GM12878 (cell line): ENCODE measurements at regions not wholly inside any gene's neighbourhood (a gene's known extent, or its start where the extent isn't known, plus 50 kb on each side); places are given as distances from the start of the nearest gene placed in this dataset.

ENCODE experiments used
- ATAC-seq: fragments of 200-7000 bp; cut with Tn5 transposase; 3 replicates; pipeline ENCODE4 v1.9.1; 2020; ENCODE audit warnings: mild to moderate bottlenecking, moderate library complexity
- BruUV-seq: library from RNA; stranded (reverse); fragments of 400-500 nt; replicated peaks from 2 replicates; lab custom pipeline; 2021; lab: Mats Ljungman, UMichigan
- CTCF ChIA-PET: fragments of 300-600 bp; sonication (Branson Sonifier 250); formaldehyde crosslinking; extraction: SDS; loops from one replicate; lab custom pipeline; 2021; ENCODE audit warnings: inconsistent platforms; lab: Yijun Ruan, JAX
- POLR2A ChIA-PET: fragments of 350-600 bp; formaldehyde crosslinking; extraction: SDS; loops from one replicate; lab custom pipeline; 2021; ENCODE audit warnings: inconsistent platforms; lab: Charles Lee
- RAD21 ChIA-PET: fragments of 300-600 bp; sonication (Branson Sonifier 250); formaldehyde crosslinking; loops from one replicate; lab custom pipeline; 2023; ENCODE audit warnings: antibody characterized with exemption; ENCODE audit not compliant: unreplicated experiment; lab: Charles Lee
- SMC1A ChIA-PET: fragments of 300-600 bp; sonication (Branson Sonifier 250); formaldehyde crosslinking; loops from one replicate; lab custom pipeline; 2023; ENCODE audit not compliant: unreplicated experiment, uncharacterized antibody; lab: Charles Lee
- DNase-seq: peaks from one replicate; pipeline ENCODE4 v3.0.0-alpha.2; 2011; ENCODE audit warnings: low read depth, low spot score
- FAIRE-seq: peaks from 3 replicates; lab custom pipeline; 2011; peaks lifted over from hg19 to GRCh38; lab: Jason Lieb, UNC
- H2AFZ ChIP-seq: 2 replicates; pipeline ENCODE4 v1.6.0; 2011; ENCODE audit warnings: low read depth, low read length, control low read depth; ENCODE audit not compliant: control insufficient read depth
- H3K27ac ChIP-seq: 2 replicates; pipeline ENCODE4 v1.5.1; 2011; ENCODE audit warnings: control low read depth; ENCODE audit not compliant: control insufficient read depth, insufficient read depth
- H3K27me3 ChIP-seq, 2 experiments: replicated peaks in 1 of 2; 2 replicates each; pipeline versions ENCODE4 v1.6.0 to v1.6.1; 2011; ENCODE audit warnings: low read length in 1 of 2; ENCODE audit not compliant: control insufficient read depth in 2 of 2, insufficient read depth in 2 of 2
- H3K36me3 ChIP-seq, 2 experiments: 2 replicates each; pipeline ENCODE4 v1.5.1; 2011; ENCODE audit warnings: low read length in 1 of 2; ENCODE audit not compliant: control insufficient read depth in 2 of 2, insufficient read depth in 2 of 2
- H3K4me1 ChIP-seq: 2 replicates; pipeline ENCODE4 v1.6.1; 2011; ENCODE audit warnings: mild to moderate bottlenecking, low read length, moderate library complexity, mixed read lengths; ENCODE audit not compliant: control insufficient read depth, insufficient read depth
- H3K4me2 ChIP-seq: 2 replicates; pipeline ENCODE4 v1.6.0; 2011; ENCODE audit warnings: control low read depth; ENCODE audit not compliant: control insufficient read depth, insufficient read depth
- H3K4me3 ChIP-seq: fragments of 200-600 bp; sonication (generic); 2 replicates; pipeline ENCODE4 v1.5.1; 2016
- H3K79me2 ChIP-seq: 2 replicates; pipeline ENCODE4 v1.6.0; 2011; ENCODE audit warnings: low read length; ENCODE audit not compliant: control insufficient read depth, insufficient read depth
- H3K9ac ChIP-seq: 2 replicates; pipeline ENCODE4 v1.8.0; 2011; ENCODE audit warnings: low read length, control low read depth, mixed read lengths; ENCODE audit not compliant: control insufficient read depth, insufficient read depth
- H3K9me3 ChIP-seq: replicated peaks from 3 replicates; pipeline ENCODE4 v1.5.1; 2011; ENCODE audit warnings: mild to moderate bottlenecking, low read length; ENCODE audit not compliant: control insufficient read depth, insufficient read depth
- H4K20me1 ChIP-seq: 2 replicates; pipeline ENCODE4 v1.6.0; 2011; ENCODE audit not compliant: control insufficient read depth, insufficient read depth
- ATF3 ChIP-seq: IDR thresholded peaks from 2 replicates; pipeline ENCODE4 v1.6.1; 2011; ENCODE audit warnings: low read depth, mild to moderate bottlenecking, low read length, moderate library complexity, borderline replicate concordance; ENCODE audit errors: extremely low read depth
- CBX3 ChIP-seq: fragments of 200-600 bp; sonication (generic); IDR thresholded peaks from 2 replicates; pipeline ENCODE4 v1.6.1; 2016; ENCODE audit warnings: low read depth, borderline replicate concordance
- CHD1 ChIP-seq: IDR thresholded peaks from 2 replicates; pipeline ENCODE4 v1.6.1; 2012; ENCODE audit warnings: low read depth, low read length, improper control_type of control experiment
- ESRRA ChIP-seq: IDR thresholded peaks from 2 replicates; pipeline ENCODE4 v1.6.1; 2012; ENCODE audit warnings: mild to moderate bottlenecking, low read length, improper control_type of control experiment
- EZH2 ChIP-seq: IDR thresholded peaks from 2 replicates; pipeline ENCODE4 v1.6.1; 2012; ENCODE audit warnings: low read depth, mild to moderate bottlenecking, control low read depth, inconsistent platforms, low read length, borderline replicate concordance; ENCODE audit not compliant: control insufficient read depth
- GABPA ChIP-seq: IDR thresholded peaks from 2 replicates; pipeline ENCODE4 v1.6.1; 2014; ENCODE audit warnings: antibody characterized with exemption, low read depth, mild to moderate bottlenecking, inconsistent platforms
- KAT2A ChIP-seq: conservative IDR thresholded peaks from 2 replicates; pipeline ENCODE4 v1.6.1; 2011; ENCODE audit warnings: low read depth, low read length; ENCODE audit not compliant: control insufficient read depth
- NBN ChIP-seq: fragments of 450-650 bp; IDR thresholded peaks from 2 replicates; pipeline ENCODE4 v1.6.1; 2016
- PBX3 ChIP-seq: IDR thresholded peaks from 2 replicates; pipeline ENCODE4 v1.6.1; 2011; ENCODE audit warnings: mild to moderate bottlenecking, low read depth, low read length, moderate library complexity; ENCODE audit not compliant: insufficient replicate concordance
- RAD21 ChIP-seq: IDR thresholded peaks from 2 replicates; pipeline ENCODE4 v1.6.1; 2011; ENCODE audit warnings: mild to moderate bottlenecking, low read depth, low read length, moderate library complexity; ENCODE audit not compliant: insufficient read depth
- RB1 ChIP-seq: fragments of 450-650 bp; formaldehyde crosslinking; IDR thresholded peaks from 2 replicates; pipeline ENCODE4 v1.6.1; 2017; ENCODE audit warnings: mild to moderate bottlenecking, borderline replicate concordance
- RFX5 ChIP-seq: IDR thresholded peaks from 2 replicates; pipeline ENCODE4 v1.6.1; 2011; ENCODE audit warnings: low read depth, low read length, improper control_type of control experiment
- SP1 ChIP-seq: IDR thresholded peaks from one replicate; pipeline ENCODE4 v1.6.1; 2011; ENCODE audit warnings: low read depth, low read length
- SREBF2 ChIP-seq: IDR thresholded peaks from 2 replicates; pipeline ENCODE4 v1.6.1; 2012; ENCODE audit warnings: mild to moderate bottlenecking, low read length
- SRF ChIP-seq, 2 experiments: IDR thresholded peaks; 2 replicates each; pipeline ENCODE4 v1.6.1; 2011; ENCODE audit warnings: low read depth in 2 of 2, low read length in 2 of 2, mild to moderate bottlenecking in 1 of 2, moderate library complexity in 1 of 2
- STAT1 ChIP-seq: fragments of 450-650 bp; conservative IDR thresholded peaks from 2 replicates; pipeline ENCODE4 v1.6.1; 2014; ENCODE audit warnings: antibody characterized with exemption, mild to moderate bottlenecking
- ZBED1 ChIP-seq: IDR thresholded peaks from 2 replicates; pipeline ENCODE4 v1.6.1; 2016; ENCODE audit warnings: borderline replicate concordance
- WGBS: methylation state at CpG from one replicate; pipeline ENCODE4 v1.1.6; 2016; ENCODE audit warnings: low lambda C conversion rate; ENCODE audit not compliant: insufficient replicate concordance, insufficient coverage; ENCODE audit errors: missing lambda C conversion rate; 5-methylcytosine and 5-hydroxymethylcytosine counted together
- in situ Hi-C: fragments of 300-500 bp; cut with MboI; formaldehyde crosslinking; loops from 9 replicates; pipeline ENCODE4 v1.14.3; 2018; ENCODE audit warnings: mixed read lengths
- intact Hi-C: fragments of 100-400 bp; cut with micrococcal nuclease; formaldehyde crosslinking; loops from one replicate; pipeline ENCODE4 v1.14.2; 2022; ENCODE audit not compliant: unreplicated experiment

- FAIRE-seq (no peak), DNase-seq (no peak), ATAC-seq (no peak)
- intact Hi-C loops: no loop called here
- Histone ChIP-seq H3K79me2 (no peaks in the 10 kb centered on the region), H3K27ac (no peak overlapping the region), H3K4me3 (no peak overlapping the region), H3K9ac (no peak overlapping the region), H3K4me1 (no peaks in the 10 kb centered on the region), H3K27me3 (no peaks in the 10 kb centered on the region), H3K4me2 (no peak overlapping the region), H3K36me3 (no peaks in the 10 kb centered on the region), H3K9me3 (no peaks in the 10 kb centered on the region), H4K20me1 (no peaks in the 10 kb centered on the region), H2AFZ (no peak overlapping the region)
- ChIA-PET POLR2A (no interaction called here), SMC1A (no interaction called here), CTCF (no interaction called here), RAD21 (no interaction called here)
- in situ Hi-C loops: no loop called here
- no TSS peak for BruUV-seq
- 35% methylated on average over 4 of the region's 4 CpGs for WGBS
- TF ChIP-seq NBN (no peak), SREBF2 (no peak), RFX5 (no peak), RB1 (no peak), SRF (IDR thresholded peaks at IDR 0.05; ENCODE audit: low read depth in 2 of 2, low read length in 2 of 2) (no peak), ESRRA (no peak), PBX3 (no peak), GABPA (no peak), SP1 (no peak), RAD21 (no peak), STAT1 (no peak), CHD1 (no peak), EZH2 (no peak), CBX3 (no peak), ZBED1 (no peak), ATF3 (no peak), KAT2A (no peak)
Measured at GRCh38 chr17:77677211-77677610, 281.3 kb upstream of the TNRC6C start.
